Transverse colon (tissue), 4 donors: ENCODE measurements at regions not wholly inside any gene's neighbourhood (a gene's known extent, or its start where the extent isn't known, plus 50 kb on each side); places are given as distances from the start of the nearest gene placed in this dataset.

Source experiments
- DNase-seq: peaks from one replicate; pipeline ENCODE4 v3.0.0-alpha.2; 2019
- H3K27ac ChIP-seq, 4 donors: fragments of 200-600 bp; sonication (generic); 2 replicates each; pipeline ENCODE4 v1.5.1; 2016 to 2018; ENCODE audit warnings: inconsistent platforms in 4 of 4
- H3K27me3 ChIP-seq: fragments of 200-600 bp; sonication (generic); 2 replicates; pipeline ENCODE4 v1.5.1; 2017; ENCODE audit warnings: inconsistent platforms
- H3K36me3 ChIP-seq, 4 donors: fragments of 200-600 bp; sonication (generic); 2 replicates each; pipeline ENCODE4 v1.5.1; 2017 to 2019; ENCODE audit warnings: inconsistent platforms in 4 of 4
- H3K4me1 ChIP-seq, 4 donors: fragments of 200-600 bp; sonication (generic); 2 replicates each; pipeline ENCODE4 v1.5.1; 2017 to 2020; ENCODE audit warnings: inconsistent platforms in 4 of 4
- H3K4me3 ChIP-seq, 4 donors: fragments of 200-600 bp; sonication (generic); 1 replicate in 1 of 4; 2 replicates in 3 of 4; pipeline versions ENCODE4 v1.5.1 to v1.6.1; 2017 to 2019; ENCODE audit warnings: inconsistent platforms in 4 of 4
- H3K9me3 ChIP-seq, 2 donors: fragments of 200-600 bp; sonication (generic); 2 replicates each; pipeline ENCODE4 v1.5.1; 2017 to 2019; ENCODE audit warnings: inconsistent platforms in 2 of 2
- EP300 ChIP-seq: sonication (generic); formaldehyde crosslinking; IDR thresholded peaks from one replicate; pipeline ENCODE4 v1.6.1; 2017; ENCODE audit warnings: antibody characterized with exemption, low read depth
- POLR2A ChIP-seq: fragments of 450-650 bp; IDR thresholded peaks from one replicate; pipeline ENCODE4 v1.6.1; 2016; ENCODE audit warnings: antibody characterized with exemption, mild to moderate bottlenecking, moderate library complexity
- POLR2AphosphoS5 ChIP-seq, 3 donors: sonication (generic); formaldehyde crosslinking; IDR thresholded peaks; one replicate each; pipeline ENCODE4 v1.6.1; 2016; ENCODE audit warnings: antibody characterized with exemption in 3 of 3
- WGBS, 2 donors: methylation state at CpG; one replicate each; pipeline ENCODE4 v1.1.5; 2018; ENCODE audit warnings: low coverage in 1 of 2; 5-methylcytosine and 5-hydroxymethylcytosine counted together
- in situ Hi-C, 4 donors: fragments of 200-750 bp; cut with MboI; loops; one replicate each; pipeline versions ENCODE4 v1.15.0 to v1.15.1; 2017; ENCODE audit warnings: low sequenced_read_pairs in 3 of 4, low pct_ligation_motif_present in 1 of 4, low pct_unique_long_range_greater_than_20kb in 1 of 4
- intact Hi-C: fragments of 100-400 bp; cut with DNase I; formaldehyde crosslinking; loops from one replicate; pipeline ENCODE4 v1.15.1; 2023; ENCODE audit warnings: low total_unique reads
- TF ChIP-seq, protein P1 (sequence below), 5 experiments: fragments of 200-600 bp in 3 of 5; fragments of 450-650 bp in 2 of 5; sonication (generic) in 3 of 5; IDR thresholded peaks; 1 replicate in 2 of 5; 2 replicates in 3 of 5; pipeline ENCODE4 v1.5.1; 2016 to 2017; ENCODE audit warnings: antibody characterized with exemption in 5 of 5, inconsistent platforms in 3 of 5, mild to moderate bottlenecking in 2 of 5, moderate library complexity in 1 of 5

GRCh38 chr4:112060212-112060611 is 85.0 kb upstream of the FAM241A start:
- Histone ChIP-seq H3K36me3 (no peaks in the 10 kb centered on the region), H3K4me1 (no peaks in the 10 kb centered on the region), H3K9me3 (no peaks in the 10 kb centered on the region), H3K27ac (no peak overlapping the region), H3K27me3 (no peaks in the 10 kb centered on the region), H3K4me3 (no peak overlapping the region)
- intact Hi-C loops, result no loop called here
- DNase-seq, result no peak
- no peak for TF ChIP-seq POLR2AphosphoS5 (IDR thresholded peaks at IDR 0.05)
- TF ChIP-seq, protein P1, sequence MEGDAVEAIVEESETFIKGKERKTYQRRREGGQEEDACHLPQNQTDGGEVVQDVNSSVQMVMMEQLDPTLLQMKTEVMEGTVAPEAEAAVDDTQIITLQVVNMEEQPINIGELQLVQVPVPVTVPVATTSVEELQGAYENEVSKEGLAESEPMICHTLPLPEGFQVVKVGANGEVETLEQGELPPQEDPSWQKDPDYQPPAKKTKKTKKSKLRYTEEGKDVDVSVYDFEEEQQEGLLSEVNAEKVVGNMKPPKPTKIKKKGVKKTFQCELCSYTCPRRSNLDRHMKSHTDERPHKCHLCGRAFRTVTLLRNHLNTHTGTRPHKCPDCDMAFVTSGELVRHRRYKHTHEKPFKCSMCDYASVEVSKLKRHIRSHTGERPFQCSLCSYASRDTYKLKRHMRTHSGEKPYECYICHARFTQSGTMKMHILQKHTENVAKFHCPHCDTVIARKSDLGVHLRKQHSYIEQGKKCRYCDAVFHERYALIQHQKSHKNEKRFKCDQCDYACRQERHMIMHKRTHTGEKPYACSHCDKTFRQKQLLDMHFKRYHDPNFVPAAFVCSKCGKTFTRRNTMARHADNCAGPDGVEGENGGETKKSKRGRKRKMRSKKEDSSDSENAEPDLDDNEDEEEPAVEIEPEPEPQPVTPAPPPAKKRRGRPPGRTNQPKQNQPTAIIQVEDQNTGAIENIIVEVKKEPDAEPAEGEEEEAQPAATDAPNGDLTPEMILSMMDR (IDR thresholded peaks at IDR 0.05), result peak in 1 of 5 experiments; percentile 21
- TF ChIP-seq EP300, result no peak
- no peak for TF ChIP-seq POLR2A
- in situ Hi-C loops, result no loop called here

DNA sequence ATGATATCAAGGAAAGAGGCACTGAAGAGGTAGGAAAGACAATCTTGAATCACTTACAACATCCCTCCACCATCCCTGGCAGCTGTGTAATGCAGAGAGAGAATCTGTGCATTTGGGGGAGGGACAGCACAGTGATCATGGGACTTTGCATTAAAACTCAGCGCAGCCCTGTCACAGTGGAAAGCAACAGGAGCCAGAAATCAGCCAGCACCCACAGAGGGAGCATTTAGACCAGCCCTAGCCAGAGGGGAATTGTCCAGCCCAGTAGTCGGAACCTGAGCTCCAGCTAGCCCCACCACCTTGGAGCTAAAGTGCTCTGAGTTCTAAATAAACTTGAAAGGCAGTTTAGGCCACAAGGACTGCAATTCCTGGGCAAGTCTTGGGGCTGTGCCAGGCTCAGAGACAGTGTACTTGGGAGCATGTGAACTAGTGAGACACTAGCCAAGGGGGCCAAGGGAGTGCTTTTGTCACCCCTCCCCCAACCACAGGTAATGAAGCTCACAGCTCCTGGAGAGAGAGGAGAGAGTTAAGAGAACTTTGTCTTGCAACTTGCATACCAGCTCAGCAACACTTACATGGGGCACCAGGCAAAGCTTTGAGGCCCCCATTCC is 83.9 kb upstream of the FAM241A start:
- Histone ChIP-seq H3K4me1 (no peaks in the 10 kb centered on the region), H3K27me3 (no peaks in the 10 kb centered on the region), H3K4me3 (no peak overlapping the region), H3K36me3 (no peaks in the 10 kb centered on the region), H3K27ac (no peak overlapping the region), H3K9me3 (no peaks in the 10 kb centered on the region)
- TF ChIP-seq EP300 (no peak), POLR2AphosphoS5 (IDR thresholded peaks at IDR 0.05) (no peak), POLR2A (no peak)
- TF ChIP-seq, protein P1 (IDR thresholded peaks at IDR 0.05), result no peak
- DNase-seq, result no peak
- 88% methylated on average over 1 of the region's 2 CpGs; no CpG with 5 or more reads in 1 of the 2 donors for WGBS, 2 donors
- in situ Hi-C loops (no loop called here), intact Hi-C loops (no loop called here)

DNA sequence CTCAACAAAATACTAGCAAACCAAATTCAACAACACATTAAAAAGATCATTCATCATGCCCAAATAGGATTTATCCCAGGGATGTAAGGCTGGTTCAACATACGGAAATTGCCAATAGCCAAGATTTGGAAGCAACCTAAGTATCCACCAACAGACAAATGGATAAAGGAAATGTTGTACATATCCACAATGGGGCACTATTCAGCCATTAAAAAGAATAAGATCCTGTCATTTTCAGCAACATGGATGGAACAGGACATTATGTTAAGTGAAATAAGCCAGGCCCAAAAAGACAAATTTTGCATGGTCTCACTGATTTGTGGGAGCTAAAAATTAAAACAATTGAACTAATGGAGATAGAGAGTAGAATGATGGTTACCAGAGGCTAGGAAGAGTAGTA is 82.0 kb upstream of the FAM241A start:
- no peak for DNase-seq
- no peaks in the 10 kb centered on the region for H3K9me3 ChIP-seq
- H3K4me1 ChIP-seq, result no peaks in the 10 kb centered on the region
- TF ChIP-seq POLR2A (no peak), POLR2AphosphoS5 (IDR thresholded peaks at IDR 0.05) (no peak), EP300 (no peak)
- TF ChIP-seq, protein P1 (IDR thresholded peaks at IDR 0.05), result no peak
- intact Hi-C loops (no loop called here), in situ Hi-C loops (no loop called here)
- H3K4me3 ChIP-seq, result no peak overlapping the region
- H3K27ac ChIP-seq, result no peak overlapping the region
- H3K36me3 ChIP-seq, result no peaks in the 10 kb centered on the region
- 80 to 91% methylated on average over 1 of the region's 1 CpG for WGBS, 2 donors
- no peaks in the 10 kb centered on the region for H3K27me3 ChIP-seq

DNA sequence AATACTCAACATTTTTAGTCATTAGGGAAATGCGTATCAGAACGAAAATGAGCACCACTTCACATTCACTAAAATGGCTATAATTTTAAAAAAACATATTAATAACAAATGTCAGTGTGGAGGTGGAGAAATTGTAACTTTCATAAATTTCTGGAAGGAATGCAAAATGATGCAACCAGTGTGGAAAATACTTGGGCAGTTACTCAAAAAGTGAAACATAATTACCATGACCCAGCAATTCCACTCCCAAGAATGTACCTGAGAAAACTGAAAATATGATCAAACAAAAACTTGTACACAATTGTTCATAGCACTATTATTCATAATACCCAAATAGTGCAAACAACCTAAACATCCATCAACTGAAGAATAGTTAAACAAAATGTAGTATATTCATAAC is 76.1 kb upstream of the FAM241A start:
- Histone ChIP-seq H3K27ac (no peak overlapping the region), H3K27me3 (no peaks in the 10 kb centered on the region), H3K9me3 (no peaks in the 10 kb centered on the region), H3K4me3 (no peak overlapping the region), H3K36me3 (no peaks in the 10 kb centered on the region), H3K4me1 (no peaks in the 10 kb centered on the region)
- TF ChIP-seq POLR2A (no peak), EP300 (no peak), POLR2AphosphoS5 (IDR thresholded peaks at IDR 0.05) (no peak)
- TF ChIP-seq, protein P1 (IDR thresholded peaks at IDR 0.05), result no peak
- in situ Hi-C loops (no loop called here), intact Hi-C loops (no loop called here)
- WGBS, 2 donors, result 85% methylated on average over 2 of the region's 2 CpGs
- no peak for DNase-seq
